ENCODE measurements at regions not wholly inside any gene's neighbourhood (a gene's known extent, or its start where the extent isn't known, plus 50 kb on each side); places are given as distances from the start of the nearest gene placed in this dataset.

GRCh38 chr1:239888639-239889038 is 203.0 kb upstream of the FMN2 start:
- CTCF ChIA-PET = no interaction called here

GRCh38 chr1:239891621-239892358 is 199.9 kb upstream of the FMN2 start:
- Histone ChIP-seq H3F3A (ENCODE audit: insufficient read depth, low read depth) (peaks cover 17% of the 10 kb centered on the region; the same call in 1 of the 2 replicates), H4K20me1 (ENCODE audit: insufficient read depth) (no peaks in the 10 kb centered on the region; the same call in 1 of the 2 replicates), H3K36me3 (ENCODE audit: low read depth) (no peaks in the 10 kb centered on the region), H3K4me1 (replicated peaks; ENCODE audit: insufficient read depth) (peaks cover 23% of the 10 kb centered on the region), H3K27me3 (ENCODE audit: insufficient read depth, low read depth) (no peaks in the 10 kb centered on the region), H3K9me2 (ENCODE audit: insufficient read depth) (no peaks in the 10 kb centered on the region), H2AFZ (no peak overlapping the region), H3K4me2 (no peak overlapping the region), H3K4me3 (no peak overlapping the region), H3K27ac (no peak overlapping the region), H3K79me2 (ENCODE audit: low read depth) (no peaks in the 10 kb centered on the region), H3K9me3 (ENCODE audit: insufficient read depth, low read depth) (0 out of 2 replicates have a peak, but pooled peaks cover 2% of the 10 kb centered on the region)
- no TSS peak for BruUV-seq (replicated peaks)
- intact Hi-C loops (cut with micrococcal nuclease; ENCODE audit: unreplicated experiment) = loop anchor here (10.0 kb wide), 1 partner anchor 257 kb away; no protein-coding TSS in a partner anchor
- no peak for TF ChIP-seq CTCF (conservative IDR thresholded peaks at IDR 0.05)
- no peak for TF ChIP-seq EZH2 (IDR thresholded peaks at IDR 0.05; ENCODE audit: low read depth)
- POLR2A ChIA-PET (ENCODE audit: unreplicated experiment) = interaction anchor here (0.6 to 0.7 kb wide), 2 partner anchors 18 to 263 kb away, joined by 3 read pairs; no protein-coding TSS in a partner anchor
- CTCF ChIA-PET = no interaction called here
- DNase-seq = no peak

More at GRCh38 chr1:239888639-239889038, 203.0 kb upstream of the FMN2 start:
- H3F3A ChIP-seq (ENCODE audit: insufficient read depth, low read depth) = peaks cover 13% of the 10 kb centered on the region; the same call in 1 of the 2 replicates
- H3K27ac ChIP-seq = no peak overlapping the region
- no peak overlapping the region for H2AFZ ChIP-seq
- no peak overlapping the region for H3K4me2 ChIP-seq
- 0 out of 2 replicates have a peak, but pooled peaks cover 5% of the 10 kb centered on the region for H3K9me3 ChIP-seq (ENCODE audit: insufficient read depth, low read depth)
- intact Hi-C loops (cut with micrococcal nuclease; ENCODE audit: unreplicated experiment) = no loop called here
- no peaks in the 10 kb centered on the region for H3K9me2 ChIP-seq (ENCODE audit: insufficient read depth)
- DNase-seq = no peak
- H3K4me1 ChIP-seq (replicated peaks; ENCODE audit: insufficient read depth) = peaks cover 18% of the 10 kb centered on the region
- POLR2A ChIA-PET (ENCODE audit: unreplicated experiment) = no interaction called here
- no peaks in the 10 kb centered on the region for H3K27me3 ChIP-seq (ENCODE audit: insufficient read depth, low read depth)
- H3K4me3 ChIP-seq = no peak overlapping the region
- H3K36me3 ChIP-seq (ENCODE audit: low read depth) = no peaks in the 10 kb centered on the region
- BruUV-seq (replicated peaks) = no TSS peak
- no peaks in the 10 kb centered on the region for H3K79me2 ChIP-seq (ENCODE audit: low read depth)
- no peaks in the 10 kb centered on the region for H4K20me1 ChIP-seq (ENCODE audit: insufficient read depth)
- TF ChIP-seq CTCF (conservative IDR thresholded peaks at IDR 0.05) (no peak), EZH2 (IDR thresholded peaks at IDR 0.05; ENCODE audit: low read depth) (no peak)

- Histone ChIP-seq H3K27ac (peak overlapping the region; percentile 52), H3K36me3 (ENCODE audit: low read depth) (no peaks in the 10 kb centered on the region), H3K4me2 (peak overlapping the region; percentile 38), H3K9me3 (ENCODE audit: insufficient read depth, low read depth) (no peaks in the 10 kb centered on the region), H2AFZ (no peak overlapping the region), H3K9me2 (ENCODE audit: insufficient read depth) (no peaks in the 10 kb centered on the region), H3K79me2 (ENCODE audit: low read depth) (no peaks in the 10 kb centered on the region), H3K4me3 (no peak overlapping the region), H3F3A (ENCODE audit: insufficient read depth, low read depth) (peaks cover 17% of the 10 kb centered on the region; the same call in 1 of the 2 replicates), H3K27me3 (ENCODE audit: insufficient read depth, low read depth) (no peaks in the 10 kb centered on the region), H3K4me1 (replicated peaks; ENCODE audit: insufficient read depth) (peaks cover 27% of the 10 kb centered on the region), H4K20me1 (ENCODE audit: insufficient read depth) (no peaks in the 10 kb centered on the region; the same call in 1 of the 2 replicates)
- ChIA-PET CTCF (no interaction called here), POLR2A (ENCODE audit: unreplicated experiment) (no interaction called here)
- no TSS peak for BruUV-seq (replicated peaks)
- DNase-seq = no peak
- intact Hi-C loops (cut with micrococcal nuclease; ENCODE audit: unreplicated experiment) = loop anchor here (10.0 kb wide), 1 partner anchor 258 kb away; no protein-coding TSS in a partner anchor
- no peak for TF ChIP-seq CTCF (conservative IDR thresholded peaks at IDR 0.05)
- TF ChIP-seq EZH2 (IDR thresholded peaks at IDR 0.05; ENCODE audit: low read depth) = no peak
Observed at GRCh38 chr1:239892602-239893001, 199.1 kb upstream of the FMN2 start.

Measured in PC-9 (cell line).